Type B pancreatic cell (in vitro differentiated cells): ENCODE measurements at regions not wholly inside any gene's neighbourhood (a gene's known extent, or its start where the extent isn't known, plus 50 kb on each side); places are given as distances from the start of the nearest gene placed in this dataset.

Experiments
- DNase-seq: peaks from one replicate; pipeline ENCODE4 v3.0.0; 2021; ENCODE audit warnings: mixed read lengths; ENCODE audit not compliant: unreplicated experiment; ENCODE audit errors: extremely low spot score
- H3K27ac Mint-ChIP-seq: 2 replicates; pipeline ENCODE4 v1.8.0; 2021; ENCODE audit warnings: mild to moderate bottlenecking, mixed read lengths
- H3K27me3 Mint-ChIP-seq: 2 replicates; pipeline ENCODE4 v1.8.0; 2021; ENCODE audit warnings: mixed read lengths
- H3K36me3 Mint-ChIP-seq: 2 replicates; pipeline ENCODE4 v1.8.0; 2021; ENCODE audit warnings: mixed read lengths
- H3K4me1 Mint-ChIP-seq: one replicate; pipeline ENCODE4 v1.8.0; 2021; ENCODE audit warnings: mixed read lengths; ENCODE audit not compliant: unreplicated experiment
- H3K4me3 Mint-ChIP-seq: 2 replicates; pipeline ENCODE4 v1.8.0; 2021; ENCODE audit warnings: mild to moderate bottlenecking, mixed read lengths
- H3K9me3 Mint-ChIP-seq: 2 replicates; pipeline ENCODE4 v1.8.0; 2021; ENCODE audit warnings: mixed read lengths
- TF ChIP-seq, protein P1 (sequence below): fragments of 200-600 bp; sonication (generic); conservative IDR thresholded peaks from 2 replicates; pipeline ENCODE4 v1.5.0; 2021; ENCODE audit warnings: antibody characterized with exemption, mild to moderate bottlenecking

GRCh38 chr4:154982187-154983047 lies 201.3 kb downstream of the RBM46 start:
- no peaks in the 10 kb centered on the region for H3K4me1 Mint-ChIP-seq
- H3K27ac Mint-ChIP-seq: no peak overlapping the region
- DNase-seq: no peak
- no peaks in the 10 kb centered on the region for H3K9me3 Mint-ChIP-seq
- H3K27me3 Mint-ChIP-seq: peaks cover 7% of the 10 kb centered on the region
- no peaks in the 10 kb centered on the region for H3K36me3 Mint-ChIP-seq
- TF ChIP-seq, protein P1, sequence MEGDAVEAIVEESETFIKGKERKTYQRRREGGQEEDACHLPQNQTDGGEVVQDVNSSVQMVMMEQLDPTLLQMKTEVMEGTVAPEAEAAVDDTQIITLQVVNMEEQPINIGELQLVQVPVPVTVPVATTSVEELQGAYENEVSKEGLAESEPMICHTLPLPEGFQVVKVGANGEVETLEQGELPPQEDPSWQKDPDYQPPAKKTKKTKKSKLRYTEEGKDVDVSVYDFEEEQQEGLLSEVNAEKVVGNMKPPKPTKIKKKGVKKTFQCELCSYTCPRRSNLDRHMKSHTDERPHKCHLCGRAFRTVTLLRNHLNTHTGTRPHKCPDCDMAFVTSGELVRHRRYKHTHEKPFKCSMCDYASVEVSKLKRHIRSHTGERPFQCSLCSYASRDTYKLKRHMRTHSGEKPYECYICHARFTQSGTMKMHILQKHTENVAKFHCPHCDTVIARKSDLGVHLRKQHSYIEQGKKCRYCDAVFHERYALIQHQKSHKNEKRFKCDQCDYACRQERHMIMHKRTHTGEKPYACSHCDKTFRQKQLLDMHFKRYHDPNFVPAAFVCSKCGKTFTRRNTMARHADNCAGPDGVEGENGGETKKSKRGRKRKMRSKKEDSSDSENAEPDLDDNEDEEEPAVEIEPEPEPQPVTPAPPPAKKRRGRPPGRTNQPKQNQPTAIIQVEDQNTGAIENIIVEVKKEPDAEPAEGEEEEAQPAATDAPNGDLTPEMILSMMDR: peak; percentile 80
- no peak overlapping the region for H3K4me3 Mint-ChIP-seq

GRCh38 chr4:154983714-154984113 lies 202.6 kb downstream of the RBM46 start:
- Mint-ChIP-seq H3K36me3 (no peaks in the 10 kb centered on the region), H3K9me3 (no peaks in the 10 kb centered on the region), H3K27me3 (peaks cover 7% of the 10 kb centered on the region), H3K4me3 (no peak overlapping the region), H3K27ac (no peak overlapping the region), H3K4me1 (no peaks in the 10 kb centered on the region)
- TF ChIP-seq, protein P1: no peak
- DNase-seq: no peak

DNA sequence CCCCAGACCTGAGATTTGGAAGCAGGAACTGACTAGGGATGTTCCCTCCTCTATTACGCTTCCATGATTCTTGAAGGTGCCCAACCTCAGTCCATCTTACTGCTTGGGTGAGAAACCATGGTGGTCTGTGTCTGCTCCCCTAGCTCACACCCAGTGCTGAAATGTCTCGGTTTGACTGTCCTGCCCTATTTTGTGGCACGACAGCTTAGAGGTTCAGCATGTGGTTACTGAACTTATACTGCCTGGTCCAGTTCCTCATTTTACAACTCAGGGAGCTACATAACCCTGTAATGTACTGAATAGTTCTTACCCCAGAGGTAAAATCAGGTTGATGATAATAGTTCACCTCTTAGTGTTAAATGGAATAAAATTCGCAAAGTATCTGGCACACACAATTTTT lies 203.1 kb downstream of the RBM46 start:
- Mint-ChIP-seq H3K27ac (no peak overlapping the region), H3K27me3 (peaks cover 7% of the 10 kb centered on the region), H3K36me3 (no peaks in the 10 kb centered on the region), H3K4me3 (no peak overlapping the region), H3K4me1 (no peaks in the 10 kb centered on the region), H3K9me3 (no peaks in the 10 kb centered on the region)
- no peak for DNase-seq
- TF ChIP-seq, protein P1: no peak

GRCh38 chr4:154984616-154985015 lies 203.5 kb downstream of the RBM46 start:
- Mint-ChIP-seq H3K4me1 (no peaks in the 10 kb centered on the region), H3K27me3 (peaks cover 7% of the 10 kb centered on the region), H3K9me3 (no peaks in the 10 kb centered on the region), H3K27ac (no peak overlapping the region), H3K4me3 (no peak overlapping the region), H3K36me3 (no peaks in the 10 kb centered on the region)
- TF ChIP-seq, protein P1: no peak
- no peak for DNase-seq

GRCh38 chr4:154985673-154986072 lies 204.6 kb downstream of the RBM46 start:
- Mint-ChIP-seq H3K4me3 (no peak overlapping the region), H3K27me3 (peaks cover 7% of the 10 kb centered on the region), H3K36me3 (no peaks in the 10 kb centered on the region), H3K27ac (no peak overlapping the region), H3K9me3 (no peaks in the 10 kb centered on the region), H3K4me1 (no peaks in the 10 kb centered on the region)
- TF ChIP-seq, protein P1: no peak
- no peak for DNase-seq
